Heart left ventricle (tissue), 13 donors: ENCODE measurements at regions not wholly inside any gene's neighbourhood (a gene's known extent, or its start where the extent isn't known, plus 50 kb on each side); places are given as distances from the start of the nearest gene placed in this dataset.

Experiments used
- CTCF ChIP-seq, 12 donors: fragments of 200-600 bp; sonication (generic) in 4 of 12; IDR thresholded peaks; one replicate each; pipeline versions ENCODE4 v1.5.0 to v1.8.0; 2018 to 2022; ENCODE audit warnings: antibody characterized with exemption in 12 of 12, mild to moderate bottlenecking in 5 of 12
- POLR2A ChIP-seq, 2 donors: fragments of 450-650 bp; IDR thresholded peaks; one replicate each; pipeline ENCODE4 v1.6.1; 2017; ENCODE audit warnings: antibody characterized with exemption in 2 of 2, mild to moderate bottlenecking in 2 of 2, moderate library complexity in 2 of 2
- donor health status: ischemic (EF 13 %, LVEDD 7.1; RV severe dilation, severe dysfunction).
- donor health status: DM: no; HTN: yes; CAD: no.
- donor health status: DM: no; HTN: no; CAD: no.
- donor health status: ischemic (EF 25% LVEDD 6.9; RV normal size, moderate dysfunction).
- donor health status: ischemic (EF 25% LVEDD 5.7; RV mildly dilated, moderate dysfunction).
- donor health status: ischemic (EF 35%, LVEDD 5.7; RV mildly dilated, moderate dysfunction).
- donor health status: nonischemic (EF 11% LVEDD 7.7; RV severe dilation, severe dysfunction).
- donor health status: DM: yes; HTN: yes; CAD: no.
- donor health status: PGD.
- donor health status: ischemic (EF 29% LVEDD 5.4; RV normal size, mild dysfunction).
- donor health status: nonischemic (EF 23%, LVEDD 6.1; RV moderate dilation, normal function).

DNA sequence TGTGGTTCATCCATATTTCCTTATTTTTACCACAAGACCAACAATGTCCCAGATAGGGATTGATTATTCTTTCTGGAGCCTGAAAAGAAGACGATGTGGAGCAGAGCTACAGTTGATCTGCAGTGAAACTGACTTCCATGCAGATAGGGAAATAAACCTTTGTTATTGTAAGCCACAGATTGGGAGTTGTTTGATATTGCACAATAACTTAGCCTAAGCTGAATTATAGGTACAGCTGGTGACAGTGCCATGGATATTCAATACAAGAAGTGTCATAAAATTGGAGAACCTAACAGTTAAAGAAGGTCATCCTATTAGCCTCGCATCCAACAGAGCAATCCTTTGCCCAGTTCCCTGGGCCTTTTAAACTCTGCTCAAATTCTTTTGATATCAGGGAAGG, 367.7 kb upstream of the PPP2R3A start:
- TF ChIP-seq CTCF (IDR thresholded peaks at IDR 0.05) (no peak), POLR2A (IDR thresholded peaks at IDR 0.05) (no peak)
